Panc1 (cell line): ENCODE measurements at regions not wholly inside any gene's neighbourhood (a gene's known extent, or its start where the extent isn't known, plus 50 kb on each side); places are given as distances from the start of the nearest gene placed in this dataset.

ENCODE experiments used
- ATAC-seq: fragments of 200-7000 bp; cut with Tn5 transposase; 2 replicates; pipeline ENCODE4 v1.9.1; 2020; ENCODE audit warnings: mild to moderate bottlenecking, moderate library complexity
- BruUV-seq: library from RNA; stranded (reverse); fragments of 400-500 nt; replicated peaks from 2 replicates; lab custom pipeline; 2021; lab: Mats Ljungman, UMichigan
- CTCF ChIA-PET: fragments of 300-600 bp; sonication (Branson Sonifier 250); formaldehyde crosslinking; loops from one replicate; lab custom pipeline; 2022; ENCODE audit warnings: antibody characterized with exemption; lab: Charles Lee
- POLR2A ChIA-PET: fragments of 300-600 bp; sonication (Branson Sonifier 250); formaldehyde crosslinking; loops from one replicate; lab custom pipeline; 2022; ENCODE audit warnings: antibody characterized with exemption; lab: Charles Lee
- DNase-seq: peaks from one replicate; pipeline ENCODE4 v3.0.0-alpha.2; 2010; ENCODE audit warnings: low read depth, low spot score
- H3K27ac ChIP-seq: 2 replicates; pipeline ENCODE4 v1.5.1; 2011; ENCODE audit warnings: mild to moderate bottlenecking, low read length, inconsistent platforms
- H3K27me3 ChIP-seq: fragments of 200-500 bp; sonication (Bioruptor generic); 2 replicates; pipeline ENCODE4 v1.6.0; 2014; ENCODE audit warnings: low read length, inconsistent platforms; ENCODE audit not compliant: control insufficient read depth, insufficient read depth
- H3K36me3 ChIP-seq: fragments of 200-500 bp; sonication (Bioruptor generic); 2 replicates; pipeline ENCODE4 v1.5.1; 2014; ENCODE audit warnings: inconsistent platforms, mild to moderate bottlenecking, low read length, moderate library complexity; ENCODE audit not compliant: control insufficient read depth, insufficient read depth
- H3K4me1 ChIP-seq: 2 replicates; pipeline ENCODE4 v1.5.1; 2011; ENCODE audit warnings: inconsistent platforms, mild to moderate bottlenecking, low read length, moderate library complexity; ENCODE audit not compliant: control insufficient read depth, insufficient read depth
- H3K4me3 ChIP-seq, 2 experiments: 2 replicates each; pipeline ENCODE4 v1.5.1; 2011 to 2012; ENCODE audit warnings: low read depth in 2 of 2, low read length in 2 of 2, mild to moderate bottlenecking in 2 of 2, inconsistent platforms in 1 of 2, moderate library complexity in 1 of 2
- H3K9me3 ChIP-seq: fragments of 200-500 bp; sonication (Bioruptor generic); 2 replicates; pipeline ENCODE4 v1.5.1; 2014; ENCODE audit warnings: low read depth, mild to moderate bottlenecking, inconsistent platforms, low read length, moderate library complexity; ENCODE audit not compliant: control insufficient read depth, insufficient read depth
- POLR2AphosphoS5 ChIP-seq: IDR thresholded peaks from 2 replicates; pipeline ENCODE4 v1.6.1; 2012; ENCODE audit warnings: mild to moderate bottlenecking, low read depth, low read length, moderate library complexity
- SIN3A ChIP-seq: IDR thresholded peaks from 2 replicates; pipeline ENCODE4 v1.6.1; 2012; ENCODE audit warnings: low read depth, mild to moderate bottlenecking, low read length, moderate library complexity, borderline replicate concordance; ENCODE audit not compliant: insufficient read depth
- TCF7L2 ChIP-seq: IDR thresholded peaks from 2 replicates; pipeline ENCODE4 v1.6.1; 2011; ENCODE audit warnings: mild to moderate bottlenecking, low read depth, low read length, inconsistent platforms
- in situ Hi-C: cut with HindIII; loops from 2 replicates; pipeline ENCODE4 v1.10.0; 2016; ENCODE audit warnings: low sequenced_read_pairs, low pct_unique_long_range_greater_than_20kb
- intact Hi-C: fragments of 100-400 bp; cut with micrococcal nuclease; formaldehyde crosslinking; loops from one replicate; pipeline ENCODE4 v1.10.0; 2022; ENCODE audit not compliant: unreplicated experiment
- TF ChIP-seq, protein P1 (sequence below), 2 experiments: IDR thresholded peaks; 2 replicates each; pipeline ENCODE4 v1.6.1; 2011 to 2012; ENCODE audit warnings: low read depth in 2 of 2, control low read depth in 1 of 2, low read length in 1 of 2, mild to moderate bottlenecking in 1 of 2, moderate library complexity in 1 of 2; ENCODE audit not compliant: insufficient read depth in 1 of 2
- TF ChIP-seq, protein P2 (sequence below): fragments of 450-650 bp; IDR thresholded peaks from 2 replicates; pipeline ENCODE4 v1.5.1; 2017; ENCODE audit warnings: mild to moderate bottlenecking

DNA sequence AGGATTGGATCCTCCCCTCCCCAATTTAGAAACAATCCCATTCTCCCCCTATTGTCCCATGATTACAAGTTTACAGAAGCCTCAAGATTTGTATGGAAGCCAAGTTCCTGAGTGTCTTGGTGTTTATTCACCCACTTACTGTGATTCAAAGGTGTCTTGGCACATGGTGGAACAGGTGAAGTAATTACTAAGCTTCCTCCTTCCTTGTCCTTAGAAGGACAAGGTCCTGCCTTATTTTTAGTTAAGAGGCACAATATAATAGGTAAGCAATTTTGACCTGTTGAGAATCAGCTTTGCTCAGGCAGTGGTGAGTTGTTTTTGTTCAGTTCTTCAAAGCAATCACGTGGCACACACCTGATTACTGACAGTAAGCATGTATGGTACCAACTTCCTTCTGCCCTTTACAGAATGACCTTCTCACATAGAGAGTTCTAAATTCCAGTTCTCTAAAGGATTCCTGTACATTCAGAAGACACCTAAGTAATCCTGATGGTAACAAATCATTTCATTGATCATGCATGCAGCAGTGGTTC is 60.7 kb upstream of the SLC13A1 start:
- TF ChIP-seq, protein P1, sequence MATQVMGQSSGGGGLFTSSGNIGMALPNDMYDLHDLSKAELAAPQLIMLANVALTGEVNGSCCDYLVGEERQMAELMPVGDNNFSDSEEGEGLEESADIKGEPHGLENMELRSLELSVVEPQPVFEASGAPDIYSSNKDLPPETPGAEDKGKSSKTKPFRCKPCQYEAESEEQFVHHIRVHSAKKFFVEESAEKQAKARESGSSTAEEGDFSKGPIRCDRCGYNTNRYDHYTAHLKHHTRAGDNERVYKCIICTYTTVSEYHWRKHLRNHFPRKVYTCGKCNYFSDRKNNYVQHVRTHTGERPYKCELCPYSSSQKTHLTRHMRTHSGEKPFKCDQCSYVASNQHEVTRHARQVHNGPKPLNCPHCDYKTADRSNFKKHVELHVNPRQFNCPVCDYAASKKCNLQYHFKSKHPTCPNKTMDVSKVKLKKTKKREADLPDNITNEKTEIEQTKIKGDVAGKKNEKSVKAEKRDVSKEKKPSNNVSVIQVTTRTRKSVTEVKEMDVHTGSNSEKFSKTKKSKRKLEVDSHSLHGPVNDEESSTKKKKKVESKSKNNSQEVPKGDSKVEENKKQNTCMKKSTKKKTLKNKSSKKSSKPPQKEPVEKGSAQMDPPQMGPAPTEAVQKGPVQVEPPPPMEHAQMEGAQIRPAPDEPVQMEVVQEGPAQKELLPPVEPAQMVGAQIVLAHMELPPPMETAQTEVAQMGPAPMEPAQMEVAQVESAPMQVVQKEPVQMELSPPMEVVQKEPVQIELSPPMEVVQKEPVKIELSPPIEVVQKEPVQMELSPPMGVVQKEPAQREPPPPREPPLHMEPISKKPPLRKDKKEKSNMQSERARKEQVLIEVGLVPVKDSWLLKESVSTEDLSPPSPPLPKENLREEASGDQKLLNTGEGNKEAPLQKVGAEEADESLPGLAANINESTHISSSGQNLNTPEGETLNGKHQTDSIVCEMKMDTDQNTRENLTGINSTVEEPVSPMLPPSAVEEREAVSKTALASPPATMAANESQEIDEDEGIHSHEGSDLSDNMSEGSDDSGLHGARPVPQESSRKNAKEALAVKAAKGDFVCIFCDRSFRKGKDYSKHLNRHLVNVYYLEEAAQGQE (IDR thresholded peaks at IDR 0.05; ENCODE audit: insufficient read depth in 1 of 2, low read depth in 2 of 2, low read length in 1 of 2) = no peak
- POLR2A ChIA-PET = no interaction called here
- CTCF ChIA-PET = no interaction called here
- in situ Hi-C loops = no loop called here
- Histone ChIP-seq H3K4me3 (no peak overlapping the region), H3K9me3 (no peaks in the 10 kb centered on the region), H3K4me1 (no peaks in the 10 kb centered on the region), H3K27ac (no peak overlapping the region), H3K27me3 (no peaks in the 10 kb centered on the region), H3K36me3 (no peaks in the 10 kb centered on the region)
- intact Hi-C loops = no loop called here
- no peak for ATAC-seq
- no TSS peak for BruUV-seq
- DNase-seq = no peak

DNA sequence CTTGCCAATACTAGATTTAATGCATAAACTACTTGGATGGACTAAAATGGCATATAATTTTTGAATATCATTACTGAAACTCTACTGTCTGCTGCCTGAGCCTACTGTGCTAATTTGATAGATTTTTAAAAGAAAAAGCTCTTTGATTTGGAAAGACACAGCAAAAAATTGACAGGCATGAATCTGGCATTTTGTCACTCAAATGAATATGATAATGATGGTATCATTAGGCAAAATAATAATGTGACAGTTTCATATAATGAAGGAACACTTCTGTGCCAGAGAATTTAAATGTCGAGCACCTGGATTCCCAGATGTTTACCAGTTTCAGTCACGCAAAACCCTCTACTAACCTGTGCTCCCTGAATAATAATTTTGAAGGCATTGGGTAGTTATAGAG is 60.0 kb upstream of the SLC13A1 start:
- ATAC-seq (no peak), DNase-seq (no peak)
- H3K27ac ChIP-seq = no peak overlapping the region
- H3K9me3 ChIP-seq = no peaks in the 10 kb centered on the region
- H3K36me3 ChIP-seq = no peaks in the 10 kb centered on the region
- in situ Hi-C loops (no loop called here), intact Hi-C loops (no loop called here)
- TF ChIP-seq, protein P1 (IDR thresholded peaks at IDR 0.05; ENCODE audit: insufficient read depth in 1 of 2, low read depth in 2 of 2, low read length in 1 of 2) = no peak
- TF ChIP-seq SIN3A (no peak), TCF7L2 (no peak), POLR2AphosphoS5 (no peak)
- TF ChIP-seq, protein P2, sequence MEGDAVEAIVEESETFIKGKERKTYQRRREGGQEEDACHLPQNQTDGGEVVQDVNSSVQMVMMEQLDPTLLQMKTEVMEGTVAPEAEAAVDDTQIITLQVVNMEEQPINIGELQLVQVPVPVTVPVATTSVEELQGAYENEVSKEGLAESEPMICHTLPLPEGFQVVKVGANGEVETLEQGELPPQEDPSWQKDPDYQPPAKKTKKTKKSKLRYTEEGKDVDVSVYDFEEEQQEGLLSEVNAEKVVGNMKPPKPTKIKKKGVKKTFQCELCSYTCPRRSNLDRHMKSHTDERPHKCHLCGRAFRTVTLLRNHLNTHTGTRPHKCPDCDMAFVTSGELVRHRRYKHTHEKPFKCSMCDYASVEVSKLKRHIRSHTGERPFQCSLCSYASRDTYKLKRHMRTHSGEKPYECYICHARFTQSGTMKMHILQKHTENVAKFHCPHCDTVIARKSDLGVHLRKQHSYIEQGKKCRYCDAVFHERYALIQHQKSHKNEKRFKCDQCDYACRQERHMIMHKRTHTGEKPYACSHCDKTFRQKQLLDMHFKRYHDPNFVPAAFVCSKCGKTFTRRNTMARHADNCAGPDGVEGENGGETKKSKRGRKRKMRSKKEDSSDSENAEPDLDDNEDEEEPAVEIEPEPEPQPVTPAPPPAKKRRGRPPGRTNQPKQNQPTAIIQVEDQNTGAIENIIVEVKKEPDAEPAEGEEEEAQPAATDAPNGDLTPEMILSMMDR = no peak
- POLR2A ChIA-PET = no interaction called here
- H3K4me3 ChIP-seq = no peak overlapping the region
- CTCF ChIA-PET = no interaction called here
- H3K4me1 ChIP-seq = no peaks in the 10 kb centered on the region
- BruUV-seq = no TSS peak
- H3K27me3 ChIP-seq = no peaks in the 10 kb centered on the region
